ENCODE measurements at regions not wholly inside any gene's neighbourhood (a gene's known extent, or its start where the extent isn't known, plus 50 kb on each side); places are given as distances from the start of the nearest gene placed in this dataset.

DNA sequence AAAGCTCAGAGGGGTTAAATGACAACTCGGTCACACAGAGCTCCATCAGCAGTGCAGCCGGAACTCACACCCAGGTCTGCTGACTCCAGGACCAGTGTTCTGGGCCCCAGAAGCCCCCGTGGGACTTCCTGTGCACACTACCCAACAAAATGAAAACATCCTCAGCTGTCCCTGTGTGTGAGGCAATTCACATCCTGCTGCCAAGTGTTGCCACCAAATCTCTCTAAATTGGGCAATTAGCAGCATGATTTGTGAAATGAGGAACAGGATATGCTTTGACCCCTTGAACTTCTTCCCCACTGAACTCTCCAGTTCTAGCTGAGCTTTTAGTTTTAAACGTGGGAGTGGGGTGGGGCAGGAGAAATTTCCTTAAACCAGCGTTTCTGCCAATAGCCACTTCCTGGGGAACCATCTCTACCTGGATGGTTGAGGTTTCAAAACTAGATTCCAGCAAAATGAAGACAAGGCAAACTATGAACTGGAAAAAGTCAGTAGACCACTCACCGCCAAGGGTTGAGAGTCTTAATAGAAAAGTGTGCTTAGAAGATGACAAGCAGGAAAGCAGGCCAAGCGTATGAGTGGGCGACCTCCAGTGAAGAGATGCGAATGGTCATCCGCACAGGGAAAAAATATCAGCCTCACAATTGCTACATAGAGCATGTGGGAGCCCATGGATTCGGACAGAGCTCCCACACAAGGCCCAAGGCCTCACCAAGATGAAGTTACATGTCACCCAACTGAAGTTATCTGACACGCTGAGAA is 51.9 kb upstream of the CHST15 start:
- no peaks in the 10 kb centered on the region for H3K9me3 ChIP-seq
- no peaks in the 10 kb centered on the region for H3K27me3 ChIP-seq
- TF ChIP-seq POLR2AphosphoS5 (IDR thresholded peaks at IDR 0.05): peak; percentile 89
- no peak for TF ChIP-seq EP300 (IDR thresholded peaks at IDR 0.05)
- no peaks in the 10 kb centered on the region for H3K36me3 ChIP-seq
- ATAC-seq: peak; percentile 85
- no peak overlapping the region for H3K4me3 ChIP-seq
- WGBS, 2 donors (ENCODE audit: low coverage in 1 of 2): 66 to 89% methylated on average over 4 to 9 of the region's 12 CpGs
- H3K27ac ChIP-seq: peak overlapping the region in 1 of 4 donors; percentile 26
- H3K4me1 ChIP-seq: peaks cover 0 to 36% (median 0%) of the 10 kb centered on the region in 3 donors

DNA sequence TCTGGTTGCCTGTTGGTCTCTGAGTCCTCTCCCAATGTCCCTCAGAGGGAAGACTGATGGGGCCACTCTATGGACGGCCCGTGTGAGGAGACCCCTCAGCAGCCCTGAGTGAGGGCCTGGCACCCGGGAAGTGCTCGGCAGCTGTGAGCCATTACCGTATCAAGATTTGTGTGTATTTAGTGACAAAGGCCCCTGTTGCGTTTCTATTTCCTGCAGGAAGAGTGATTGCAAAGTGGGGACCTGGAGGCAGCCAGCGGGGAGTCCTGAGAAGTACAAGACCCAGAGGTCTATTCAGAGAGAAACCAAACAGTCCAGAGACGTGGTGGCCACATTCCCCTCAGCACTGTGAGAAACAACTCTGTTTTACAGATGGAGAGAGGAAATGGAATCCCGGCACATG is 51.1 kb upstream of the CHST15 start:
- H3K4me3 ChIP-seq: no peak overlapping the region
- no peak for ATAC-seq
- H3K27ac ChIP-seq: peak overlapping the region in 3 of 4 donors; percentile 4 to 26 (median 22)
- TF ChIP-seq POLR2AphosphoS5 (IDR thresholded peaks at IDR 0.05): no peak
- no peak for TF ChIP-seq EP300 (IDR thresholded peaks at IDR 0.05)
- TF ChIP-seq, protein P1, sequence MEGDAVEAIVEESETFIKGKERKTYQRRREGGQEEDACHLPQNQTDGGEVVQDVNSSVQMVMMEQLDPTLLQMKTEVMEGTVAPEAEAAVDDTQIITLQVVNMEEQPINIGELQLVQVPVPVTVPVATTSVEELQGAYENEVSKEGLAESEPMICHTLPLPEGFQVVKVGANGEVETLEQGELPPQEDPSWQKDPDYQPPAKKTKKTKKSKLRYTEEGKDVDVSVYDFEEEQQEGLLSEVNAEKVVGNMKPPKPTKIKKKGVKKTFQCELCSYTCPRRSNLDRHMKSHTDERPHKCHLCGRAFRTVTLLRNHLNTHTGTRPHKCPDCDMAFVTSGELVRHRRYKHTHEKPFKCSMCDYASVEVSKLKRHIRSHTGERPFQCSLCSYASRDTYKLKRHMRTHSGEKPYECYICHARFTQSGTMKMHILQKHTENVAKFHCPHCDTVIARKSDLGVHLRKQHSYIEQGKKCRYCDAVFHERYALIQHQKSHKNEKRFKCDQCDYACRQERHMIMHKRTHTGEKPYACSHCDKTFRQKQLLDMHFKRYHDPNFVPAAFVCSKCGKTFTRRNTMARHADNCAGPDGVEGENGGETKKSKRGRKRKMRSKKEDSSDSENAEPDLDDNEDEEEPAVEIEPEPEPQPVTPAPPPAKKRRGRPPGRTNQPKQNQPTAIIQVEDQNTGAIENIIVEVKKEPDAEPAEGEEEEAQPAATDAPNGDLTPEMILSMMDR (IDR thresholded peaks at IDR 0.05): no peak
- TF ChIP-seq POLR2A (IDR thresholded peaks at IDR 0.05): no peak
- peaks cover 0 to 30% (median 0%) of the 10 kb centered on the region in 3 donors for H3K4me1 ChIP-seq
- 83 to 100% methylated on average over 1 to 7 of the region's 9 CpGs for whole genome bisulfite sequencing, 2 donors (ENCODE audit: low coverage in 1 of 2)
- no peaks in the 10 kb centered on the region for H3K9me3 ChIP-seq
- no peaks in the 10 kb centered on the region for H3K27me3 ChIP-seq
- no peaks in the 10 kb centered on the region for H3K36me3 ChIP-seq

DNA sequence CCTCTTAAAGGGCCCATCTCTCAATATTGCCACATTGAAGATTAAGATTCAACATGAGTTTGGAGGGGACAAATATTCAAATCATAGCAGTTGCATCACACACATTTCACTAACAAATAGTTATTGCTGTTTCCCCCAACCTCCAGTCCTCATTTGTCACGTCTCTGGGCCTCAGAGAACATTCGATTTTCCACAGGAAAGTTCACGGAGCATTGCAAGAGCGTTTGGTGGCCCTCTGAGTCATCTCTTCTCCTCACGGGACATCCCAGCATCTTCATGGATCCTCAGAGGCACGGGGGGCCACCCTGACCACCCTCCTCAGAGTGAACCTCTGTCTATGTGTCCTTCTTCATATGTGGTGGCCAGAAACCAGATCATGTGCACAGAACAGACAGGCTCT is 50.3 kb upstream of the CHST15 start:
- H3K4me3 ChIP-seq: no peak overlapping the region
- TF ChIP-seq, protein P1 (IDR thresholded peaks at IDR 0.05): no peak
- no peak for TF ChIP-seq POLR2AphosphoS5 (IDR thresholded peaks at IDR 0.05)
- no peak for TF ChIP-seq EP300 (IDR thresholded peaks at IDR 0.05)
- TF ChIP-seq POLR2A (IDR thresholded peaks at IDR 0.05): no peak
- no peaks in the 10 kb centered on the region for H3K36me3 ChIP-seq
- peaks cover 0 to 32% (median 0%) of the 10 kb centered on the region in 3 donors for H3K4me1 ChIP-seq
- H3K27me3 ChIP-seq: no peaks in the 10 kb centered on the region
- 100% methylated on average over 3 of the region's 6 CpGs for WGBS, 2 donors (ENCODE audit: low coverage in 1 of 2)
- H3K9me3 ChIP-seq: no peaks in the 10 kb centered on the region
- no peak for ATAC-seq
- H3K27ac ChIP-seq: no peak overlapping the region

All from gastroesophageal sphincter (tissue), 4 donors.